Pancreas (tissue), 10 donors: ENCODE measurements at regions not wholly inside any gene's neighbourhood (a gene's known extent, or its start where the extent isn't known, plus 50 kb on each side); places are given as distances from the start of the nearest gene placed in this dataset.

Experiments
- ATAC-seq, 4 donors: fragments of 200-7000 bp; cut with Tn5 transposase; one replicate each; pipeline versions ENCODE4 v1.8.0 to v1.9.1; 2020; ENCODE audit warnings: mild to moderate bottlenecking in 4 of 4, moderate library complexity in 4 of 4
- DNase-seq, 6 donors: peaks; one replicate each; pipeline ENCODE4 v3.0.0-alpha.2; 2020
- FAIRE-seq: peaks from 2 replicates; lab custom pipeline; 2012; peaks lifted over from hg19 to GRCh38; lab: Jason Lieb, UNC
- H3K27ac ChIP-seq, 4 donors: fragments of 200-600 bp; sonication (generic); 1 replicate in 3 of 4; 2 replicates in 1 of 4; pipeline versions ENCODE4 v1.5.0 to v1.8.0; 2020
- H3K27me3 ChIP-seq, 4 donors: fragments of 200-600 bp; one replicate each; pipeline ENCODE4 v1.8.0; 2021
- H3K36me3 ChIP-seq, 3 donors: fragments of 200-600 bp; sonication (generic) in 1 of 3; one replicate each; pipeline versions ENCODE4 v1.5.0 to v1.8.0; 2020 to 2021
- H3K4me1 ChIP-seq, 3 donors: fragments of 200-600 bp; one replicate each; pipeline ENCODE4 v1.8.0; 2021
- H3K4me3 ChIP-seq, 4 donors: fragments of 200-600 bp; sonication (generic) in 2 of 4; one replicate each; pipeline versions ENCODE4 v1.5.0 to v1.8.0; 2020 to 2021
- H3K9me3 ChIP-seq, 4 donors: fragments of 200-600 bp; one replicate each; pipeline ENCODE4 v1.8.0; 2021
- WGBS, 2 donors: extraction: QIAGEN DNeasy Blood & Tissue Kit; methylation state at CpG; one replicate each; pipeline ENCODE4 v1.1.7; 2013; 5-methylcytosine and 5-hydroxymethylcytosine counted together
- intact Hi-C, 3 donors: fragments of 100-400 bp; cut with DNase I; formaldehyde crosslinking; loops; one replicate each; pipeline versions ENCODE4 v1.11.1 to v1.14.2; 2022
- TF ChIP-seq, protein P1 (sequence below), 4 donors: fragments of 200-600 bp; sonication (generic) in 3 of 4; IDR thresholded peaks; one replicate each; pipeline versions ENCODE4 v1.5.0 to v1.8.0; 2021; ENCODE audit warnings: antibody characterized with exemption in 4 of 4
- donor health status: healthy with polysubstance abuse.
- donor health status: DM: no; HTN: no; CAD: no; lungs with moderate emphysema.
- donor health status: DM: no; HTN: no; CAD: no.
- donor health status: control.
- donor health status: control.
- donor health status: Bipolar disorder and iron deficiency.
- donor health status: DM: yes; HTN: yes; CAD: no.
- donor health status: DM: no; HTN: no; CAD: no.
- donor health status: DM: no; HTN: no; CAD: no.
- donor health status: DM: yes; HTN: yes; CAD: no.

DNA sequence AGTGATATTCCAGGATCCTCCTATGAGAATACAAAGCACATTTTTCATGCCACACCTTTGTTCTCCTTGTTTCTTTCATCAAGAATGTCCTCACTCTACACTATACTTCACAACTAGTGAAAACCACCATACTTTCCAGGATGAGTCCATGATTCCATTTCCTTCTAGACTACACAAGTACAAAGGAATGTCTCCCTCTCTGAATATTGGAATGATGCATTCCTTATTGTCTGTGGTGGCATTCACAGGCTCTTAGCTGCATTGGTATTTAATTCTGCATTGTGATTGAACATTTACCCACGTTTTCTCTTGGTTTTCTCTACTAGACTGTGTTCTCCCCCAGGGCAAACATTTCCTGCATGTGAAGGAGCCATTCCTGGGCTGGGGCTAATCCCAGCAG is 217.5 kb downstream of the RAP2B start:
- WGBS, 2 donors: 11 to 17% methylated on average over 1 of the region's 1 CpG
- Histone ChIP-seq H3K27me3 (no peaks in the 10 kb centered on the region), H3K36me3 (no peaks in the 10 kb centered on the region), H3K4me1 (no peaks in the 10 kb centered on the region), H3K4me3 (no peak overlapping the region), H3K9me3 (no peaks in the 10 kb centered on the region), H3K27ac (no peak overlapping the region)
- no peak for ATAC-seq
- DNase-seq: no peak
- intact Hi-C loops: no loop called here
- FAIRE-seq: no peak
- TF ChIP-seq, protein P1, sequence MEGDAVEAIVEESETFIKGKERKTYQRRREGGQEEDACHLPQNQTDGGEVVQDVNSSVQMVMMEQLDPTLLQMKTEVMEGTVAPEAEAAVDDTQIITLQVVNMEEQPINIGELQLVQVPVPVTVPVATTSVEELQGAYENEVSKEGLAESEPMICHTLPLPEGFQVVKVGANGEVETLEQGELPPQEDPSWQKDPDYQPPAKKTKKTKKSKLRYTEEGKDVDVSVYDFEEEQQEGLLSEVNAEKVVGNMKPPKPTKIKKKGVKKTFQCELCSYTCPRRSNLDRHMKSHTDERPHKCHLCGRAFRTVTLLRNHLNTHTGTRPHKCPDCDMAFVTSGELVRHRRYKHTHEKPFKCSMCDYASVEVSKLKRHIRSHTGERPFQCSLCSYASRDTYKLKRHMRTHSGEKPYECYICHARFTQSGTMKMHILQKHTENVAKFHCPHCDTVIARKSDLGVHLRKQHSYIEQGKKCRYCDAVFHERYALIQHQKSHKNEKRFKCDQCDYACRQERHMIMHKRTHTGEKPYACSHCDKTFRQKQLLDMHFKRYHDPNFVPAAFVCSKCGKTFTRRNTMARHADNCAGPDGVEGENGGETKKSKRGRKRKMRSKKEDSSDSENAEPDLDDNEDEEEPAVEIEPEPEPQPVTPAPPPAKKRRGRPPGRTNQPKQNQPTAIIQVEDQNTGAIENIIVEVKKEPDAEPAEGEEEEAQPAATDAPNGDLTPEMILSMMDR (IDR thresholded peaks at IDR 0.05): no peak

DNA sequence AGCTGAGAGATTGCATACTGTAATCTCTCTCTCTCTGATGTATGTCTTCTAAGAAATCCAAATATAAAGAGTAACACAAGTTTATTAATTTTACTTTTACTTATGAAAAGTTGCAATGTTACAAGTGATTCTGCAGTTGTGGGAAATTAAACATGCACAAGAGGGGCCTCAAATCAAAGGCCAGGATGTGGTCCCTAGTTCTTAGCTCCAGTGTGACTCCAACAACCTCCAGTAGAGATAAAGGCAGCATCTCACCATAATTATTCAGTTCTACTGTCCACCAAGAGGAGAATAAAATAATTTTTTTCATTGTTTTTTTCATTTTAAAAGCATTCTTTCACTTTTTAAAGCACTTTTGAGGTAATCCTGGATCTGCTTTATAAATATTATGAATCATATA is 223.3 kb downstream of the RAP2B start:
- FAIRE-seq (no peak), ATAC-seq (no peak), DNase-seq (no peak)
- TF ChIP-seq, protein P1 (IDR thresholded peaks at IDR 0.05): no peak
- no peaks in the 10 kb centered on the region for H3K9me3 ChIP-seq
- intact Hi-C loops: no loop called here
- no peaks in the 10 kb centered on the region for H3K36me3 ChIP-seq
- H3K27ac ChIP-seq: no peak overlapping the region
- H3K4me1 ChIP-seq: no peaks in the 10 kb centered on the region
- H3K4me3 ChIP-seq: no peak overlapping the region
- no peaks in the 10 kb centered on the region for H3K27me3 ChIP-seq

DNA sequence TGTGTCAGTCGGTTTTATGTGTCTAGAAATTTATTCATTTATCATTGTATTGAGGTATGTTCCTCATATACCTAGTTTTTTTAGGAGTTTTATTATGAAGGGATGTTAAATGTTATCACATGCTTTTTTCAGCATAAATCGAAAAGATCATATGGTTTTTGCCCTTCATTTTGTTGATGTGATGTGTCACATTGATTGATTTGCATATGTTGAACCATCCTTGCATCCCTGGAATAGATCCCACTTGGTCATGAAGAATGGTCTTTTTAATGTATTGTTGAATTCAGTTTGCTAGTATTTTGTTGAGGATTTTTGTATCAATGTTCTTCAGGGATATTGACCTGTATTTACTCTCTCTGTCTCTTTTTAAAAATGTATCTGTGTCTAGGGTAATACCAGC is 230.3 kb downstream of the RAP2B start:
- ATAC-seq (no peak), FAIRE-seq (no peak), DNase-seq (no peak)
- Histone ChIP-seq H3K4me3 (no peak overlapping the region), H3K27me3 (no peaks in the 10 kb centered on the region), H3K9me3 (no peaks in the 10 kb centered on the region), H3K36me3 (no peaks in the 10 kb centered on the region), H3K4me1 (no peaks in the 10 kb centered on the region), H3K27ac (no peak overlapping the region)
- 45 to 50% methylated on average over 2 of the region's 2 CpGs for WGBS, 2 donors
- intact Hi-C loops: no loop called here
- TF ChIP-seq, protein P1 (IDR thresholded peaks at IDR 0.05): no peak

DNA sequence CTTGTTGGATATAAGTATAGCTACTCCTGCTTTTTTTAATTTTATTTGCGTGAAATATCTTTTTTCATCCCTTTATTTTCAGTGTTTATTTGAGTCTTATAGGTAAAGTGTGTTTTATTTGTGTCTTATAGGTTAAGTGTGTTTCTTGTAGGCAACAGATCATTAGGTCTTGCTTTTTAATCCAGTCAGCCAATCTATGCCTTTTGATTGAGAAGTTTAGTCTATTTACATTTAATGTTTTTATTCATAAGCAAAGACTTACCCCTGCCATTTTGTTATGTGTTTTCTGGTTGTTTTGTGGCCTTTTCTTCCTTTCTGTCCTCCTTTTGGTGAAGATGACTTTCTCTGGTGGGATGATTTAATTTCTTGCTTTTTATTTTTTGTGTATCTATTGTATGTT is 232.0 kb downstream of the RAP2B start:
- intact Hi-C loops: no loop called here
- ATAC-seq (no peak), FAIRE-seq (no peak), DNase-seq (no peak)
- Histone ChIP-seq H3K27me3 (no peaks in the 10 kb centered on the region), H3K9me3 (no peaks in the 10 kb centered on the region), H3K4me3 (no peak overlapping the region), H3K4me1 (no peaks in the 10 kb centered on the region), H3K36me3 (no peaks in the 10 kb centered on the region), H3K27ac (no peak overlapping the region)
- TF ChIP-seq, protein P1 (IDR thresholded peaks at IDR 0.05): no peak
- 75 to 85% methylated on average over 1 of the region's 1 CpG for WGBS, 2 donors

DNA sequence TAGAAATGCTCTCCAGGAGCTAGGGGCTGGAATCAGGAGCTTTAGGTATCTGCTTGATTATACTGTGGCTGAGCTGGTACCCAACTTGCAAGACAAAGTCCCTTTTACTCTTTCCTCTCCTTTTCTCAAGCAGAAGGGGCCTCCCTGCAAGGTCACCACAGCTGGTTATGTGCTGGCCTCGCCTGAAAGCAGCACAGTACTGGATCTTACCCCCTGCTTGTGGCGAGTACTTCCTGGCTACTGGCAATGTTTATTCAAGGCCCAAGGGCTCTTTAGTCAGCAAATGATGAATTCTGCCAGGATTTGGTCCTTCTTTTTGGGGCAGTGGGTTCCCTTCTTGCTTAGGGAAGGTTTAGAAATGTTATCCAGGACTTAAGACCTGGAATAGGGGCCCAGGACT is 234.6 kb downstream of the RAP2B start:
- WGBS, 2 donors: 41 to 42% methylated on average over 2 of the region's 2 CpGs
- ATAC-seq: no peak
- DNase-seq: no peak
- Histone ChIP-seq H3K4me1 (no peaks in the 10 kb centered on the region), H3K4me3 (no peak overlapping the region), H3K36me3 (no peaks in the 10 kb centered on the region), H3K27me3 (no peaks in the 10 kb centered on the region), H3K27ac (no peak overlapping the region), H3K9me3 (no peaks in the 10 kb centered on the region)
- no peak for FAIRE-seq
- intact Hi-C loops: no loop called here
- TF ChIP-seq, protein P1 (IDR thresholded peaks at IDR 0.05): no peak
